ENCODE measurements at regions not wholly inside any gene's neighbourhood (a gene's known extent, or its start where the extent isn't known, plus 50 kb on each side); places are given as distances from the start of the nearest gene placed in this dataset.

DNA sequence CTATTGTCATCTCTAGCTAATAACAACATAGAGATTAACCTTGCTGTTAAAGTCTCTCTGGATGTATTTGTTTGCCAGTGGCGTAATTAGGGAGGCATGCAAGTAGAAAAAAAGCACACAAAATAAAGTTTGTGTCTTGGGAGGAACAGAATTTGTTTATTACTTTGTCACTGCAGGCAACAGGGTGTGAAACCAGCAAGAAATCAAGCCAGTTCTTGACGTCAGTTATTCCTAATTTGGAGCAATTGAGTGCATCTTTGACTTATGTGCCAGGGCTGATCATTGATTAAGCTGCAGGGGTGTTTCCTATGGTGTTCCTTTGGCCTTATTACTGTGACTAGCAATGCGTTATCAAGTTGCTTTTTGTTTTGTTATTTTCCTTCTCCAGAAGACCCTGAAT is 751.0 kb downstream of the KCNA4 start:
- H3K4me3 Mint-ChIP-seq (ENCODE audit: low read depth, unreplicated experiment), result no peak overlapping the region
- intact Hi-C loops (cut with micrococcal nuclease; ENCODE audit: unreplicated experiment), result no loop called here
- peaks cover 21% of the 10 kb centered on the region for H3K4me1 Mint-ChIP-seq (ENCODE audit: low read depth, unreplicated experiment)
- no TSS peak for BruUV-seq (replicated peaks)
- H3K36me3 Mint-ChIP-seq (ENCODE audit: insufficient read depth, unreplicated experiment), result no peaks in the 10 kb centered on the region
- H3K27me3 Mint-ChIP-seq (ENCODE audit: unreplicated experiment), result no peaks in the 10 kb centered on the region
- no peaks in the 10 kb centered on the region for H3K9me3 Mint-ChIP-seq (ENCODE audit: low read depth, unreplicated experiment)
- no peak overlapping the region for H3K27ac Mint-ChIP-seq (ENCODE audit: unreplicated experiment)
- TF ChIP-seq, protein P1, sequence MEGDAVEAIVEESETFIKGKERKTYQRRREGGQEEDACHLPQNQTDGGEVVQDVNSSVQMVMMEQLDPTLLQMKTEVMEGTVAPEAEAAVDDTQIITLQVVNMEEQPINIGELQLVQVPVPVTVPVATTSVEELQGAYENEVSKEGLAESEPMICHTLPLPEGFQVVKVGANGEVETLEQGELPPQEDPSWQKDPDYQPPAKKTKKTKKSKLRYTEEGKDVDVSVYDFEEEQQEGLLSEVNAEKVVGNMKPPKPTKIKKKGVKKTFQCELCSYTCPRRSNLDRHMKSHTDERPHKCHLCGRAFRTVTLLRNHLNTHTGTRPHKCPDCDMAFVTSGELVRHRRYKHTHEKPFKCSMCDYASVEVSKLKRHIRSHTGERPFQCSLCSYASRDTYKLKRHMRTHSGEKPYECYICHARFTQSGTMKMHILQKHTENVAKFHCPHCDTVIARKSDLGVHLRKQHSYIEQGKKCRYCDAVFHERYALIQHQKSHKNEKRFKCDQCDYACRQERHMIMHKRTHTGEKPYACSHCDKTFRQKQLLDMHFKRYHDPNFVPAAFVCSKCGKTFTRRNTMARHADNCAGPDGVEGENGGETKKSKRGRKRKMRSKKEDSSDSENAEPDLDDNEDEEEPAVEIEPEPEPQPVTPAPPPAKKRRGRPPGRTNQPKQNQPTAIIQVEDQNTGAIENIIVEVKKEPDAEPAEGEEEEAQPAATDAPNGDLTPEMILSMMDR (IDR thresholded peaks at IDR 0.05; ENCODE audit: unreplicated experiment), result no peak
- DNase-seq, result no peak
- CTCF ChIA-PET, result no interaction called here

DNA sequence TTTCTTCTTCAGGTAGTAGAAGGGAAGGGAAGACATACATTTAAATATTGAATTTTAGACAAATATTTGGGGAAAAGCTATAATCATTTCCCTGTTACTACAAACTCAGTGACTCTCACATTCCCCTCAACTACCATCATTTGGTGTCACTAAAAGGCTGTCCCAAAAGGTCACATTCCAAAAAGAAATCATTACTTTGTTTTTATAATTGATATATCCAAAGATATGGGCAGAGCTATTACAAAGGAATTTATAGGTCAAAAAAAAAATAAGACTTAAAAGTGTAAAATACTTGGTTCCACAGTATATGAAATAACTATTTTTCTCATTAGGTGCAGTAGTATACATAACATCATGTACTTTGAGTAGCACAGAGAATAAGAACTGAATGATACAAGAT is 751.4 kb downstream of the KCNA4 start:
- TF ChIP-seq, protein P1 (IDR thresholded peaks at IDR 0.05; ENCODE audit: unreplicated experiment), result no peak
- Mint-ChIP-seq H3K4me1 (ENCODE audit: low read depth, unreplicated experiment) (peaks cover 25% of the 10 kb centered on the region), H3K27ac (ENCODE audit: unreplicated experiment) (no peak overlapping the region), H3K9me3 (ENCODE audit: low read depth, unreplicated experiment) (no peaks in the 10 kb centered on the region), H3K4me3 (ENCODE audit: low read depth, unreplicated experiment) (no peak overlapping the region), H3K36me3 (ENCODE audit: insufficient read depth, unreplicated experiment) (no peaks in the 10 kb centered on the region), H3K27me3 (ENCODE audit: unreplicated experiment) (no peaks in the 10 kb centered on the region)
- intact Hi-C loops (cut with micrococcal nuclease; ENCODE audit: unreplicated experiment), result no loop called here
- CTCF ChIA-PET, result no interaction called here
- BruUV-seq (replicated peaks), result no TSS peak
- no peak for DNase-seq

DNA sequence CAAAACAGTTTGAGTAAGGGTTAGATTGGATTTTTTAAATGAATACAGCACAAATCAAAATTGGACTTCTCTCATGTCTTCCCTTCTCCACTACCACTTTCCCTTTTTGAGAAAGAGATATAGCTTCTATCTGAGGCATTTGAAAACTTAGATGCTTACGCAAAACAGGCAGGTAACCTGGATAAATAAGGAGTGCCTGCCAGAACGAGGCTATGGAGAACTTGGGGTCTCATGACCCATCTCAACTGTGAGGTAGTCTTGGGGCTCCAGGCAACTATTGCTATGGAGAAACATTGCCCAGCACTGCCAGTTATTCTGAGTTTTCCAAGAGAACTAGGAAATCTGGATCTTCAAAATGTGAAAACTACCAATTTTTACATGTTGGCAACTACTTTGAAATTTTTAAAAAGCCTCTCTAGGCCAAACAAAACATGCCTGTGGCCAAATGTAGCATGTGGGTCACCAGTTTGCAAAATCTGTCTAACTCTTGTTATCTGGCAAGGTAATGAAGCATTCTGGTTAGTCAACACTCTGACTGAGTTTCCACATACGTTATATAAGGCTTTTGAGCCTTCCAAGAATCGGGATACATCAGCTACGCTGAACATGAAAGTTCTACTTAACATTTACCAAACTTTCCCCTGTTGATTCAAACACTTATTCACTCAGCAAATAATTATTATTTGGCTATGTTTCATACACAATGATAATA is 752.7 kb downstream of the KCNA4 start:
- intact Hi-C loops (cut with micrococcal nuclease; ENCODE audit: unreplicated experiment), result no loop called here
- Mint-ChIP-seq H3K27ac (ENCODE audit: unreplicated experiment) (no peak overlapping the region), H3K4me1 (ENCODE audit: low read depth, unreplicated experiment) (peaks cover 23% of the 10 kb centered on the region), H3K36me3 (ENCODE audit: insufficient read depth, unreplicated experiment) (no peaks in the 10 kb centered on the region), H3K27me3 (ENCODE audit: unreplicated experiment) (no peaks in the 10 kb centered on the region), H3K4me3 (ENCODE audit: low read depth, unreplicated experiment) (no peak overlapping the region), H3K9me3 (ENCODE audit: low read depth, unreplicated experiment) (no peaks in the 10 kb centered on the region)
- BruUV-seq (replicated peaks), result no TSS peak
- CTCF ChIA-PET, result no interaction called here
- no peak for DNase-seq
- TF ChIP-seq, protein P1 (IDR thresholded peaks at IDR 0.05; ENCODE audit: unreplicated experiment), result no peak

DNA sequence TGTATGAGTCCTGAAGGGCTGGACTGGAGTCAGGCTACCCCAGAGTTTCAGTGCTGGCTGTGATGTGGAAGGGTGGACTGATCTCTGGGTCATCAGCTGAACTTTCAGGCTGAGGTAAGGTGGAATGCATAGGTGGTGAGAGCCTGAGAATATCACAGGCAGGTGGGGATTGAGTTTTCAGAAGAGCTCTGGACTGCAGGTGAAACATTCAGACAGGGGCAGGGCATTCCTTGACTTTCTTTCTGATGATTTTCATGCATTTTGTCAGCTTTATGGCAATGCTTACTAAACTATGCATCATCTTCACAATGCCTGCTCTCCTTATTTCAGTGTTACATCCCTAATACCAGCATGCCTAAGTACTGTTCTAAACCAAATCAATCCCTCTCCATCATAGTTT is 755.0 kb downstream of the KCNA4 start:
- no peaks in the 10 kb centered on the region for H3K9me3 Mint-ChIP-seq (ENCODE audit: low read depth, unreplicated experiment)
- no peak overlapping the region for H3K4me3 Mint-ChIP-seq (ENCODE audit: low read depth, unreplicated experiment)
- intact Hi-C loops (cut with micrococcal nuclease; ENCODE audit: unreplicated experiment), result no loop called here
- no peaks in the 10 kb centered on the region for H3K36me3 Mint-ChIP-seq (ENCODE audit: insufficient read depth, unreplicated experiment)
- TF ChIP-seq, protein P1 (IDR thresholded peaks at IDR 0.05; ENCODE audit: unreplicated experiment), result no peak
- peaks cover 17% of the 10 kb centered on the region for H3K4me1 Mint-ChIP-seq (ENCODE audit: low read depth, unreplicated experiment)
- H3K27ac Mint-ChIP-seq (ENCODE audit: unreplicated experiment), result no peak overlapping the region
- CTCF ChIA-PET, result no interaction called here
- no TSS peak for BruUV-seq (replicated peaks)
- no peaks in the 10 kb centered on the region for H3K27me3 Mint-ChIP-seq (ENCODE audit: unreplicated experiment)
- no peak for DNase-seq

All from Calu3 (cell line).